Ecto neural progenitor cell (in vitro differentiated cells): ENCODE measurements at regions not wholly inside any gene's neighbourhood (a gene's known extent, or its start where the extent isn't known, plus 50 kb on each side); places are given as distances from the start of the nearest gene placed in this dataset.

Experiments used
- DNase-seq: peaks from one replicate; pipeline ENCODE4 v3.0.0-alpha.2; 2018; ENCODE audit warnings: low spot score

DNA sequence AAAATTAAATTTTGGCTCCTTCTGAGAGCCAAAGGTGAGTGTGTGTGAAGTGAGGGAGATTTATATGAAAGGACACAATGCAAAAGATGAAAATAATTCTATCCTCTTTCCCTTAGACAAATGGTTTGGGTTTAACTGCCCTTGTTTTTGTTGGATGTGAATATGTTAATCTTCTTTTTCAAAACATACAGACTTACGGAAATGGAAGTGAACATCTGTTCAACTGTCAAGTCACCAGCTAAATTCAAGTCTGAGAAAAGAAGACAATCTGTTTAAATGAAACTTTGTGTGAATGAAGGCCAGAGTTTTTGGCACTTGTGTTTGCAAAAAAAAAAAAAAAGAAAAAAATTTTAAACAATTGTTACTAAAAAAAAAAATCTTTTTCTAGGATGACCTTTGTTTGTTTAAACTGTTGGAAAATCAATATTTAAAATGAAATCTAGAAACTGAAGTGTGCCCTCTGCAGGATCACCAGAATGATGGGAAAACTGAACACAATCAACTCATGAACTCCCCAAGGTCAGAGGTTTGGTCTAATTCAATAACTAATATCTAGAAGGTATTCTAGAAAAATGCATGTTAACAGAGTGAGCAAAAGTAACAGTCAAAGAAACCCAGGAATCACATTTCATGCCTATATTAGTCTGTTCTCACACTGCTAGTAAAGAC is 448.8 kb downstream of the FLRT2 start:
- DNase-seq, result no peak

- no peak for DNase-seq
Measured at GRCh38 chr14:85974602-85975001, 444.7 kb downstream of the FLRT2 start.

DNA sequence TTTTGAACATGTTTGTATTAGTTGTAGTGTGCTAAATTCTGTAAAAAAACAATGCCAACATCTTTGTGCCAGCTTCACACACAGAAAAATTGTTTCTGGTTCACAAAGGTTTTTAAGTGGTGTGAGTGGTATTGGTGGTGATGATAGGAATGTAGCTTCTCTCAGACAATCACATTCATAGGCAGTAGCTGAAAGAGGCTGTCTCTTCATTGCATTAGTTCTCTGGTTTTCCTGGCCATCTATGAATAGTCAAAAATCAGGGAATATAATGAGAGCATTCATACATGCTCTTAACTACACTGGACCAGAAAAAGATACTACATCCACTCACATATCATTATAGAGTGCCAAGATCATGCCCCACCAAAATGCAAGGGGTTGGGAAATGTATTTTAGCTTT is 433.5 kb downstream of the FLRT2 start:
- DNase-seq, result no peak

DNA sequence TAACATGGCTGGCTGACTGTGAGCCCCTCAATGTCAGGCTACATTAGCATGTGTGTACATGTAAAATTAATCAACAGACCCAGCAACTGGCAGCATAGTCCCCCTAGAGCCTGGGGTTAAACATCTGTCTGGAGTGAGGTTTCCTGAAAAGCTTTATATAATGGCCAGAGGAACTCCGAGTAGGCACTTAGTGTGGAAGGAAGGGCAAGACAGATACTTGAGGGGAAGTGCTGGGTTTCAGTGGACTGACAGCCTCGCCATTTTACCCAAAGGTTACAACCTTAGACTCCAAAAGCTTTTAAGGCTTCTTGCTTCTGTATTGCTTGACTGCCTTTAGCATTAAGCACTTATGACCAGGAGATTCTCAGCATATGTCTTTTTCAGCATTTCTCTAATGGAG is 430.8 kb downstream of the FLRT2 start:
- DNase-seq, result no peak

- DNase-seq, result no peak
Measured at GRCh38 chr14:85959063-85959462, 429.1 kb downstream of the FLRT2 start.

GRCh38 chr14:85958069-85958468 is 428.1 kb downstream of the FLRT2 start:
- DNase-seq, result no peak

DNA sequence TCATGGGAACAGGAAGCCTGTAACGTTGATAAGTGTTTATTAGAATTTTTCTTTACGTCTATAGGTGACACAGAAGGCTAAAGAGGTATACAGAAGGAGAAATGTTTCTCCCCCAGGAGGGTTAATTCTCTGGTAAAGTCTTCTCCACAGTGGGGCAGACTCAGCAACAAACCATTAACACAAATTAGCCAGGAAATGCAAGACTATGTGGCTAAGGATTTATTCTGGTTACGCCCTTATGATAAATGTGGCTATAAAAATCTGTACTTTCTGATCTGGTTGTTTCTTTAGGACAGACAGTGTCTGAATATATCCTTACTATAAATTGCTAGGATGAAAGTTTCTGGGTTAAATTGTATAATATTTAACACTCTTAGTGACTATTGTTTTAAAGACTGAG is 423.3 kb downstream of the FLRT2 start:
- no peak for DNase-seq

- DNase-seq, result no peak
Measured at GRCh38 chr14:85948153-85948552, 418.2 kb downstream of the FLRT2 start.

DNA sequence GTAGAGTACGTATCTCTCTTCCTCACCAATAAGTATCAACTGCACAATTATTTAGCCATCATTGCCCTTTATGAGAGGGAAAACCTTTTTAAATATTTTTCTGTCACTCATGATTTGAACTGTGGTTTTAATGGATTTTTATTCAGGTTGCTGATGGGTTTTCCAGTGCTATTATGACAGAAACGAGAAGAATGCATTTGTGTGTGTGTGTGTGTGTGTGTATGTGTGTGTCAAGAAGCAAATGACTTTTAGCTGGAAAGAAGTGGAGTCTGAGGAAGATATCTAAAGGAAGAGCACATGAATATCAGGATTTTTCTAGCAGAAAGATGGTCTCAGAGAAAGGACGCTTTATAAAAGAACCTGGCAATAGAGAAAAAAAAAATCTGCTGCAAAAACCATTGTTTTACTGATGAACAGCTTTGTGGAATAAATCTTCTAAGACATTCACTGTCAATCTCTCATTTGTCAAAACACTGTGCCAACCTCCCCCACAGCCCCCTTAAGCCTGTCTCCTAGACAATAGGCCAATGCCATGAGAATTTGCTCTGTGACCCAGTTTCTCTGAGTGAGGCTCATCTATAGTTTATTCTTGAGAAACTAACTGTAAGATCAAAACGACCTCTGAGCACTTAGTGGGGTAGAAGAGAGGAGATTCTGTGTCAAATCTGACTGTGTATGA is 417.7 kb downstream of the FLRT2 start:
- no peak for DNase-seq

DNA sequence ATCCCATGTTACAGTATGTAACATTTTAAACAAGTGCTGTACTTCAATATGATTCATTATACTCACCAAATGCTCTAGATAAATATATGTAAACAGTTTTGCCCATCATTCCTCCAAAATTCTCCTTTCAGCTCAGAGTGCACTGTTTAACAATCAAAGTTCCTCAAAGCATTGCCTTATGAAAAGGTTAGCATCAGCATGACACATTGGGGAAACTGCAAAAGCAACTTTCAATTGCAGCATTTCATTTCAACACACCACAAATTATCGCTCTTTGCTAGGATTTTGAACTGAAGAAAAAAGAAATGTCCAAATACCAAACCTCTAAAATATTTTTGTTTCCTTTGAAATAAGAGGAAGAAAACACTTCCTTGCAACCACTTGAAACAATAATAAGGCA is 413.2 kb downstream of the FLRT2 start:
- DNase-seq, result no peak

DNA sequence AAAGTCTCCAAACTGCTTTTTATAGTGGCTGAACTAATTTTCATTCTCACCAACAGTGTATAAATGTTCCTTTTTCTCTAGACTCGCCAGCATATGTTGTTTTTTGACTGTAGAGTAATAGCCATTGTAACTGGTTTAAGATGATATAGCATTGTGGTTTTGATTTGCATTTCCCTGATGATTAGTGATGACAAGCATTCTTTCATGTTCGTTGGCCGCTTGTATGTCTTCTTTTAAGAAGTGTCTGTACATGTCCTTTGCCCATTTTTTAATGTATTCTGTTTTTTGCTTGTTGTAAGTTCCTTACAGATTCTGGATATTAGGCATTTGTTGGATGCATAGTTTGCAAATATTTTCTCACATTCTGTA is 404.9 kb downstream of the FLRT2 start:
- DNase-seq, result no peak

DNA sequence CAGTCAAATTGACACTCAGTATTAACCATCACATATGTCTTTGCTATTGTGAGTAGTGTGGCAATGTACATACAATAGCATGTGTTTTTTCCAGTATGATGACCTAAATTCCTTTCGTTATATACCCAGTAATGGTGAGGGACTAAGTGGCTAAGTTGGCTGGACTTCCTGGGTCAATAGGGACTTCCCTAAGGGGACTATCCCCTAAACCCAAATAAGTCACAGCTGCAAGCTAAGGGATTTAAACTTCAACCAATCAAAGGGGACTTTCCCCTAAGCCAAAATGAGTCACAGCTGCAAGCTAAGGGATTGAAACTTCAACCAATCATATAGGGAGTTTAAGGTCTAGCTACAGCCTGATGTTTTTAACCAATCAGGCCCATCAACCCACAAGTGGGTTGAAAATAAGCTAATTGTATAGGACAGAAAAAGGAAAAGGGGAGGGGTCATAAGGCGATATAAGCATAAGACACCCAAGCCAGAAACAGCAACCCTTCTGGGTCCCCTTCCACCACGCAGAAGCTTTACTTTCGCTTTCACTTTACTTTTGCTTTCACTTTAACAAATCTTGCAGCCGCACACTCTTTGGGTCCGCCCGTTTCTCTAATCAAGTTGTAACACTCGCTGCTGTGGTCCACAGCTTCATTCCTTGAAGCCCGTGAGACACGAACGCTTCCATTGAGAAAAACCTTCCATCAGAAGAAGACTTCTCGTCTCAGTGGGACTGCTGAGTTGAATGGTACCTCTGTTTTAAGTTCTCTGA is 404.4 kb downstream of the FLRT2 start:
- DNase-seq, result no peak

GRCh38 chr14:85921241-85921640 is 391.3 kb downstream of the FLRT2 start:
- DNase-seq, result no peak

DNA sequence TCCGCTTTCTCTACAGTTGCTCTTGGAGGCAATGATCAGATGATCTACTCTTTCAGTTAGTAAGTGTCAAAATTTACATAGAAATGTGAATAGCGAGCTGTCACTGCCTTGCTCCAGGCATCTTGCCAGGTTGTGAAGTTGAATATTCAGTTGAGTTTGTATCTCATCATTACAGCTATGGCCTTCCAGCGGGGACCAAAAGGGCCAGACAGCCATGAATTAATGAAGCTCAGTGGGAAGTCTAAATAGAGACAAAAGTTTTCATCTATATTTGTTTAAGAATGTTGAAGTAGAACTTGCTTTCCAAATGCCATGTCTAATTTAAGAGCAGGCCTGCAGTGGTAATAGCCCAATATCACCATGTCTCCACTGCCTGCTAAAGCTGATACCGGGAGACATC is 387.8 kb downstream of the FLRT2 start:
- DNase-seq, result no peak

DNA sequence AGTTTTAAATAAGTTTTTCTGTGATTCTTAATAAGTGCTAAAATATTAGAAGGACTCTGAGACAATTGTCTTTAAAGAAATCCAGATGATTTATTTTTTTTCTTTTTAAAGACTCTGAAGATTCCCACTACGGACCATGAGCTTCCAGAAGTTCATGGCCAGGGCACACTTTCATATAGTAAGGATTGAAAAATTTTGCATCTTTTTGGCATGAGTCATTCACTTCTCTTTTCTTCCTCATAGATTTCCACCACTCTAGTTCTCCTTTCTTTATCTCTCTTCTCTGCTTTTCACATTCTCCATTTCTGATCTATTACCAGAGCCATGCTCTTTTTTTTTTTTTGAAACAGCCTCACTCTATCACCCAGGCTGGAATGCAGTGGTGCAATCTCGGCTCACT is 385.8 kb downstream of the FLRT2 start:
- DNase-seq, result no peak

- no peak for DNase-seq
Measured at GRCh38 chr14:85912141-85912540, 382.2 kb downstream of the FLRT2 start.

GRCh38 chr14:85911044-85911443 is 381.1 kb downstream of the FLRT2 start:
- no peak for DNase-seq

DNA sequence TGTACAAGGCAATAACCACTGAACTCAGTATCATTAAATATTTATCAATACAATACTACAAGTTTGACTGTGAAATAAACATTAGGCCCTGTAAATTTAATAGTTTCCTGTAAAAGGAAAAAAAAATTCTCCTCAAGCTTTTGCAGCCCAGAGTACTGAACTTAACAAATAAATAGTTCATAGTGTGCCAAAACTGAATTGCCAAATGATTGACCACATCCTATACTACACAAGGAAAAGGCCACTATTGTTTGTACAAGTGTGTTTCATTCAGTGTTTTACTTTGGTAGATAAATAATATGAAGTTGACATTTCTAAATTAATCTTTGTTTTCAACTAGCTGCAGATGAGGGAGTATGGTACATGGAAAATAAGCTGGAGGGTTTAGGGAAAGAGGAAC is 379.6 kb downstream of the FLRT2 start:
- no peak for DNase-seq

DNA sequence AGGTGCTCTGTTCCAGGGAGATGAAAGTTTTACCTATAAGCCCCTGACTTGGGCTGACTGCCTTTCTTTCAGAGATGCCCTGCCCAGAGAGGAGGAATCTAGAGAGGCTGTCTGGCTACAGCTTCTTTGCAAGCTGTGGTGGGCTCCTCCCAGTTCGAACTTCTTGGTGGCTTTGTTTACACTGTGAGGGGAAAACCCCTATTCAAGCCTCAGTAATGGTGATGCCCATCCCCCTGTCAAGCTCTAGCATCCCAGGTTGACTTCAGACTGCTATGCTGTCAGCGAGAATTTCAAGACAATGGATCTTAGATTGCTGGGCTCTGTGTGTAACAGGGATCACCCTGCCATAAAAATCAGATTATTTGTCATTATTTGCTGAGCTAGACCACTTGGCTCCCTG is 377.6 kb downstream of the FLRT2 start:
- no peak for DNase-seq

DNA sequence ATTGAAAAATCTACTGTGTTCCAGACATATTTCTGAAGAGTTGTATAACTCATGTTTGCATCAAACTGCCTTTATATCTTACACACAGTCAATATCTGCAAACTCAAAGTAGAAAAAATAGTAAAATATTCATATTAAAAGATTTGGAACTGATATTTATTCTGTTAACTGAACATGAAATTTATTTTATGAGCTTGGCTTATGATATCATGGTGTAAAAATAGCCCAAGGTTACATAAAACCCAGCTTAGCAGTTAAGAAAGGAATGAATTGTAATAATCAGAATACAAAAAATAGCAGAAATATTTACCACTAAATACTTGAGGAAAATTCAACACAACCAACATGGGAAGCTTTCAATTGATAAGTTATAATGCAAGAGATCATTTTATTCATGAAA is 367.9 kb downstream of the FLRT2 start:
- DNase-seq, result no peak

- DNase-seq, result no peak
Measured at GRCh38 chr14:85895603-85896002, 365.7 kb downstream of the FLRT2 start.

- DNase-seq, result no peak
Measured at GRCh38 chr14:85892251-85892650, 362.3 kb downstream of the FLRT2 start.

DNA sequence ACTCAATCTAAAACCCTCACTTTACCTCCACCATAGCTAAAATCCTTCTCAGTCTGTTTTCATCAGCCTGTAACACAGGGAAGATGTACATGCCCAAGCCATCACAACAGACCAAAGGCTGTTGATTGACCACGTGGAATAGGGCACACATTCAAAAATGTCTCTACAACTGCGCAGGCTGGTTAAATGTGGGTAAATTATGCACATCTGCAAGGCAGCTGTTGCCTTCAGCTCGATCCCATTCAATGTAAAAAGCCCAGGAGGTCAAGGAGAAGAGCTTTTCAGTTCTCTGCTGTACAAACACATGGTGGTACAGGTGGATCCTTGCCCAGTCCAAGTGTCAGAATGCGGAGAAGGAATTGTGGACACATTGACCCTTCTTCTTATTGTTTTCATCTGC is 354.0 kb downstream of the FLRT2 start:
- DNase-seq, result no peak
